Astrocyte (in vitro differentiated cells and primary cell): ENCODE measurements at regions not wholly inside any gene's neighbourhood (a gene's known extent, or its start where the extent isn't known, plus 50 kb on each side); places are given as distances from the start of the nearest gene placed in this dataset.

Experiments used
- DNase-seq: peaks from one replicate; pipeline ENCODE4 v3.0.0-alpha.2; 2010; ENCODE audit warnings: low read depth
- FAIRE-seq: peaks from 2 replicates; lab custom pipeline; 2011; peaks lifted over from hg19 to GRCh38; lab: Jason Lieb, UNC
- H2AFZ ChIP-seq: 2 replicates; pipeline ENCODE4 v1.6.0; 2012; ENCODE audit warnings: low read depth, low read length, inconsistent platforms
- H3K27ac ChIP-seq: 2 replicates; pipeline ENCODE4 v1.5.1; 2011; ENCODE audit warnings: low read depth, low read length, inconsistent platforms
- H3K27me3 ChIP-seq: 2 replicates; pipeline ENCODE4 v1.6.0; 2011; ENCODE audit warnings: low read length, inconsistent platforms; ENCODE audit not compliant: insufficient read depth
- H3K36me3 ChIP-seq: 2 replicates; pipeline ENCODE4 v1.5.1; 2011; ENCODE audit warnings: low read length, inconsistent platforms; ENCODE audit not compliant: insufficient read depth
- H3K4me1 ChIP-seq: 2 replicates; pipeline ENCODE4 v1.5.1; 2011; ENCODE audit warnings: low read length, inconsistent platforms; ENCODE audit not compliant: insufficient read depth
- H3K4me2 ChIP-seq: 2 replicates; pipeline ENCODE4 v1.6.0; 2012; ENCODE audit warnings: low read length, inconsistent platforms
- H3K4me3 ChIP-seq: 2 replicates; pipeline ENCODE4 v1.5.1; 2011; ENCODE audit warnings: low read depth, mild to moderate bottlenecking, low read length, inconsistent platforms; ENCODE audit not compliant: insufficient read depth
- H3K79me2 ChIP-seq: 2 replicates; pipeline ENCODE4 v1.6.0; 2012; ENCODE audit warnings: mild to moderate bottlenecking, low read length, inconsistent platforms; ENCODE audit not compliant: insufficient read depth
- H3K9ac ChIP-seq: 2 replicates; pipeline ENCODE4 v1.6.0; 2012; ENCODE audit warnings: mild to moderate bottlenecking, low read length, inconsistent platforms
- H3K9me3 ChIP-seq: 2 replicates; pipeline ENCODE4 v1.5.1; 2012; ENCODE audit warnings: low read depth, mild to moderate bottlenecking, low read length, inconsistent platforms; ENCODE audit not compliant: insufficient read depth
- H4K20me1 ChIP-seq: 2 replicates; pipeline ENCODE4 v1.6.0; 2012; ENCODE audit warnings: low read length, inconsistent platforms; ENCODE audit not compliant: insufficient read depth
- H3K27ac Mint-ChIP-seq: one replicate; pipeline ENCODE4 v1.8.0; 2021; ENCODE audit warnings: mild to moderate bottlenecking, mixed read lengths; ENCODE audit not compliant: unreplicated experiment
- H3K27me3 Mint-ChIP-seq: one replicate; pipeline ENCODE4 v1.8.0; 2021; ENCODE audit warnings: low read depth, mixed read lengths; ENCODE audit not compliant: unreplicated experiment
- H3K36me3 Mint-ChIP-seq: one replicate; pipeline ENCODE4 v1.8.0; 2021; ENCODE audit warnings: low read depth, mixed read lengths; ENCODE audit not compliant: unreplicated experiment
- H3K4me1 Mint-ChIP-seq: one replicate; pipeline ENCODE4 v1.8.0; 2021; ENCODE audit warnings: low read depth, mixed read lengths; ENCODE audit not compliant: unreplicated experiment
- H3K4me3 Mint-ChIP-seq: one replicate; pipeline ENCODE4 v1.8.0; 2021; ENCODE audit warnings: mild to moderate bottlenecking, moderate library complexity, mixed read lengths; ENCODE audit not compliant: unreplicated experiment
- H3K9me3 Mint-ChIP-seq: one replicate; pipeline ENCODE4 v1.8.0; 2021; ENCODE audit warnings: mild to moderate bottlenecking, mixed read lengths; ENCODE audit not compliant: unreplicated experiment
- CTCF ChIP-seq: IDR thresholded peaks from 2 replicates; pipeline ENCODE4 v1.5.1; 2011; ENCODE audit warnings: low read depth, mild to moderate bottlenecking, inconsistent platforms, low read length, moderate library complexity; ENCODE audit not compliant: insufficient read depth
- EZH2 ChIP-seq: IDR thresholded peaks from 2 replicates; pipeline ENCODE4 v1.6.1; 2012; ENCODE audit warnings: mild to moderate bottlenecking, low read length, inconsistent platforms; ENCODE audit not compliant: insufficient read depth

DNA sequence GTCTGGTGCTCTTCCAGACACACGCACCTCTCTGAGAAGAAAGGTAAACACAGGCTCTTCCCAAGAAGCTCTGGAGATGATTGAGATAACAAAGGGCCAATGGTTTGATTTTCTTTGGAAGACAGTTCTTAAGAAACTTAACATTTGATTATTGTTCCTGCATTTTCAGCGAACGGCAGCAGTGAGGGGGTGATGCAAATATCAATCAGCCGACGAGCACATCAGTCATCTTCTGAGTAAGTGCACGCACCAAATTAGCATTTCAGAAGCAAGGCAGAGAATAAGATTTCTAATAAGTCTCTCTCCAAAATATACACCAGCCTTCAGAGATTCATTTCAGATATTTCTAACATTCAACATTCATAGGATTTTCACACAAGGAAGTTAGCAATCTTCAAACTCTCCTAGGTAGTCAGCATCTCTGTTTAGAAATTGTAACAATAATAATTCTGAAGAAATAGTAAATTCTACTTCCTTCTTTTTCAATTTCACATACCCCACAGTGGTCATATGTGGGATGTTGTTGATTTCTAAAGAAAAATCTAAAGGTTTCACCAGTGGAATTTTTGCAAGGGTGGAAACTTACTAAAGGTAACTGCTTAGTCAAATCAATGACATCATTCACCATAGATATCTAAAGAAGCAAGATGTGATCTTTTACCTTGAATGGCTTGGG is 250.3 kb downstream of the SEC61B start:
- Histone ChIP-seq H3K9ac (no peak overlapping the region), H3K4me3 (no peak overlapping the region), H3K36me3 (no peaks in the 10 kb centered on the region), H3K4me1 (no peaks in the 10 kb centered on the region), H3K79me2 (no peaks in the 10 kb centered on the region), H3K4me2 (no peak overlapping the region), H3K9me3 (no peaks in the 10 kb centered on the region), H2AFZ (no peak overlapping the region), H4K20me1 (no peaks in the 10 kb centered on the region), H3K27me3 (no peaks in the 10 kb centered on the region), H3K27ac (no peak overlapping the region)
- Mint-ChIP-seq H3K36me3 (no peaks in the 10 kb centered on the region), H3K27ac (no peak overlapping the region), H3K4me1 (no peaks in the 10 kb centered on the region), H3K27me3 (peaks cover 9% of the 10 kb centered on the region), H3K9me3 (no peaks in the 10 kb centered on the region), H3K4me3 (no peak overlapping the region)
- FAIRE-seq, result no peak
- TF ChIP-seq CTCF (no peak), EZH2 (no peak)
- DNase-seq, result no peak

DNA sequence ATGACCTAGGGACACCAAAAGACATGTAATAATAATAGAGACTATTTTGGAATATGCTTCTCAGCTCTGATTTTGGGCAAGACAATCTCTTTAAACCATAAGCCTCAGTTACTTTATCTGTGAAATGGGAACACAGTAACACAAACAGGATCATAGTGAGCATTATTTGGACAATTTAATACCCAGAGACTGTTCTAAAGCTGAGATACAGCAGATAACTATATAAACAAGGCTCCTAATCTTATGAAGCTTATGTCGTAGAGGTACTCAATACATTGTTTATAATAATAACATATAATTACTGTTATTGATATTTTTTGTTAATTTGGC is 250.8 kb downstream of the SEC61B start:
- Histone ChIP-seq H4K20me1 (no peaks in the 10 kb centered on the region), H3K4me1 (no peaks in the 10 kb centered on the region), H3K36me3 (no peaks in the 10 kb centered on the region), H3K9ac (no peak overlapping the region), H3K4me2 (no peak overlapping the region), H3K27me3 (no peaks in the 10 kb centered on the region), H3K27ac (no peak overlapping the region), H3K4me3 (no peak overlapping the region), H3K79me2 (no peaks in the 10 kb centered on the region), H3K9me3 (no peaks in the 10 kb centered on the region), H2AFZ (no peak overlapping the region)
- DNase-seq (no peak), FAIRE-seq (no peak)
- Mint-ChIP-seq H3K4me1 (no peaks in the 10 kb centered on the region), H3K9me3 (no peaks in the 10 kb centered on the region), H3K36me3 (no peaks in the 10 kb centered on the region), H3K27me3 (peaks cover 7% of the 10 kb centered on the region), H3K4me3 (no peak overlapping the region), H3K27ac (no peak overlapping the region)
- no peak for TF ChIP-seq CTCF

GRCh38 chr9:99474186-99474585 is 252.1 kb downstream of the SEC61B start:
- H3K27me3 Mint-ChIP-seq, result peaks cover 9% of the 10 kb centered on the region
- Histone ChIP-seq H3K4me3 (no peak overlapping the region), H3K27ac (no peak overlapping the region), H3K9me3 (no peaks in the 10 kb centered on the region), H3K4me2 (no peak overlapping the region), H3K79me2 (no peaks in the 10 kb centered on the region), H4K20me1 (no peaks in the 10 kb centered on the region), H3K36me3 (no peaks in the 10 kb centered on the region), H3K9ac (no peak overlapping the region), H2AFZ (no peak overlapping the region), H3K4me1 (no peaks in the 10 kb centered on the region), H3K27me3 (no peaks in the 10 kb centered on the region)
- no peaks in the 10 kb centered on the region for H3K36me3 Mint-ChIP-seq
- TF ChIP-seq EZH2 (no peak), CTCF (no peak)
- no peak overlapping the region for H3K27ac Mint-ChIP-seq
- no peaks in the 10 kb centered on the region for H3K4me1 Mint-ChIP-seq
- DNase-seq (peak; percentile 5), FAIRE-seq (no peak)
- H3K4me3 Mint-ChIP-seq, result no peak overlapping the region
- no peaks in the 10 kb centered on the region for H3K9me3 Mint-ChIP-seq
